UCSD-AML1 (cell line): ENCODE measurements at regions not wholly inside any gene's neighbourhood (a gene's known extent, or its start where the extent isn't known, plus 50 kb on each side); places are given as distances from the start of the nearest gene placed in this dataset.
"Not testable (repeated sequence)": the region's sequence is repeated elsewhere in the genome, so short reads cannot be mapped to it uniquely, and the experiment has no call there.

ENCODE experiments used
- DNase-seq: peaks from one replicate; lab custom pipeline; 2025; ENCODE audit not compliant: unreplicated experiment; lab: John Stamatoyannopoulos, UW

- DNase-seq, result no peak
Measured at GRCh38 chr4:72786401-72786990, 217.5 kb upstream of the ADAMTS3 start.

GRCh38 chr4:72779241-72779640 is 210.2 kb upstream of the ADAMTS3 start:
- DNase-seq, result no peak

GRCh38 chr4:72777436-72777835 is 208.4 kb upstream of the ADAMTS3 start:
- DNase-seq, result no peak

- DNase-seq, result no peak
Measured at GRCh38 chr4:72770708-72771107, 201.7 kb upstream of the ADAMTS3 start.

GRCh38 chr4:72768364-72768763 is 199.3 kb upstream of the ADAMTS3 start:
- DNase-seq, result no peak

- DNase-seq, result no peak
Measured at GRCh38 chr4:72767618-72768302, 198.7 kb upstream of the ADAMTS3 start.

- not testable (repeated sequence) for DNase-seq
Measured at GRCh38 chr4:72765788-72766187, 196.8 kb upstream of the ADAMTS3 start.

- DNase-seq, result no peak
Measured at GRCh38 chr4:72761368-72762038, 192.5 kb upstream of the ADAMTS3 start.

- not testable (repeated sequence) for DNase-seq
Measured at GRCh38 chr4:72753414-72753813, 184.4 kb upstream of the ADAMTS3 start.

GRCh38 chr4:72744103-72744725 is 175.2 kb upstream of the ADAMTS3 start:
- DNase-seq, result no peak

GRCh38 chr4:72743078-72743477 is 174.1 kb upstream of the ADAMTS3 start:
- no peak for DNase-seq

GRCh38 chr4:72715299-72715698 is 146.3 kb upstream of the ADAMTS3 start:
- DNase-seq, result no peak

- DNase-seq, result no peak
Measured at GRCh38 chr4:72714482-72715279, 145.7 kb upstream of the ADAMTS3 start.

GRCh38 chr4:72712997-72713396 is 144.0 kb upstream of the ADAMTS3 start:
- DNase-seq, result no peak

- DNase-seq, result no peak
Measured at GRCh38 chr4:72709475-72709874, 140.5 kb upstream of the ADAMTS3 start.

- DNase-seq, result no peak
Measured at GRCh38 chr4:72706684-72707083, 137.7 kb upstream of the ADAMTS3 start.

- not testable (repeated sequence) for DNase-seq
Measured at GRCh38 chr4:72704925-72705640, 136.1 kb upstream of the ADAMTS3 start.

GRCh38 chr4:72702948-72703347 is 133.9 kb upstream of the ADAMTS3 start:
- DNase-seq, result no peak

GRCh38 chr4:72701987-72702819 is 133.2 kb upstream of the ADAMTS3 start:
- no peak for DNase-seq

- DNase-seq, result no peak
Measured at GRCh38 chr4:72690771-72691170, 121.8 kb upstream of the ADAMTS3 start.
